Astrocyte of the cerebellum (primary cell): ENCODE measurements at regions not wholly inside any gene's neighbourhood (a gene's known extent, or its start where the extent isn't known, plus 50 kb on each side); places are given as distances from the start of the nearest gene placed in this dataset.
"Not testable (repeated sequence)": the region's sequence is repeated elsewhere in the genome, so short reads cannot be mapped to it uniquely, and the experiment has no call there.

ENCODE experiments used
- DNase-seq: peaks from one replicate; pipeline ENCODE4 v3.0.0-alpha.2; 2011; ENCODE audit warnings: low read depth
- H3K4me3 ChIP-seq: 2 replicates; pipeline ENCODE4 v1.5.1; 2011; ENCODE audit warnings: mild to moderate bottlenecking, low read depth, low read length, moderate library complexity
- CTCF ChIP-seq: IDR thresholded peaks from 2 replicates; pipeline ENCODE4 v1.5.1; 2012; ENCODE audit warnings: low read length, low read depth, moderate library complexity, mild to moderate bottlenecking; ENCODE audit errors: missing control alignments
- in situ Hi-C: cut with HindIII; loops from 2 replicates; pipeline ENCODE4 v1.10.0; 2017; ENCODE audit warnings: low sequenced_read_pairs

- H3K4me3 ChIP-seq = no peak overlapping the region
- in situ Hi-C loops = no loop called here
- DNase-seq = peak; percentile 0
- no peak for TF ChIP-seq CTCF
Observed at GRCh38 chr4:34950926-34951325, 1293.4 kb downstream of the ARAP2 start.

- H3K4me3 ChIP-seq = no peak overlapping the region
- TF ChIP-seq CTCF = no peak
- in situ Hi-C loops = no loop called here
- DNase-seq = no peak
Observed at GRCh38 chr4:34953145-34953799, 1291.0 kb downstream of the ARAP2 start.

GRCh38 chr4:34964613-34965012 is 1279.7 kb downstream of the ARAP2 start:
- no peak for TF ChIP-seq CTCF
- H3K4me3 ChIP-seq = no peak overlapping the region
- in situ Hi-C loops = no loop called here
- no peak for DNase-seq

- TF ChIP-seq CTCF = no peak
- no peak for DNase-seq
- no peak overlapping the region for H3K4me3 ChIP-seq
- in situ Hi-C loops = no loop called here
Observed at GRCh38 chr4:34972189-34972588, 1272.1 kb downstream of the ARAP2 start.

- in situ Hi-C loops = no loop called here
- TF ChIP-seq CTCF = no peak
- DNase-seq = no peak
- no peak overlapping the region for H3K4me3 ChIP-seq
Observed at GRCh38 chr4:34973650-34974312, 1270.5 kb downstream of the ARAP2 start.

GRCh38 chr4:34974313-34974680 is 1270.0 kb downstream of the ARAP2 start:
- in situ Hi-C loops = no loop called here
- DNase-seq = no peak
- H3K4me3 ChIP-seq = no peak overlapping the region
- TF ChIP-seq CTCF = no peak

GRCh38 chr4:35021222-35021621 is 1223.1 kb downstream of the ARAP2 start:
- H3K4me3 ChIP-seq, in situ Hi-C loops: not testable (repeated sequence)
- DNase-seq = peak; percentile 65
